WTC11 (cell line): ENCODE measurements at regions not wholly inside any gene's neighbourhood (a gene's known extent, or its start where the extent isn't known, plus 50 kb on each side); places are given as distances from the start of the nearest gene placed in this dataset.

ENCODE experiments used
- ATAC-seq: fragments of 200-7000 bp; cut with Tn5 transposase; 2 replicates; pipeline ENCODE4 v1.10.0; 2021; ENCODE audit warnings: mild to moderate bottlenecking, moderate library complexity
- CTCF ChIA-PET: fragments of 300-600 bp; sonication (Branson Sonifier 250); formaldehyde crosslinking; loops from one replicate; lab custom pipeline; 2021; ENCODE audit warnings: antibody characterized with exemption; lab: Charles Lee
- POLR2A ChIA-PET: fragments of 350-600 bp; sonication (Branson Sonifier 250); formaldehyde crosslinking; loops from one replicate; lab custom pipeline; 2021; ENCODE audit warnings: antibody characterized with exemption; lab: Charles Lee
- DNase-seq: peaks from one replicate; pipeline ENCODE4 v3.0.0; 2021; ENCODE audit warnings: low spot score
- H3K27ac Mint-ChIP-seq: 2 replicates; pipeline ENCODE4 v1.8.0; 2021; ENCODE audit warnings: mixed read lengths
- H3K27me3 Mint-ChIP-seq: 2 replicates; pipeline ENCODE4 v1.8.0; 2021; ENCODE audit warnings: low read depth, mild to moderate bottlenecking, moderate library complexity, mixed read lengths
- H3K36me3 Mint-ChIP-seq: 2 replicates; pipeline ENCODE4 v1.8.0; 2021; ENCODE audit warnings: mixed read lengths
- H3K4me1 Mint-ChIP-seq: 2 replicates; pipeline ENCODE4 v1.8.0; 2022; ENCODE audit warnings: mixed read lengths
- H3K4me3 Mint-ChIP-seq: 2 replicates; pipeline ENCODE4 v1.8.0; 2021; ENCODE audit warnings: mild to moderate bottlenecking, moderate library complexity, mixed read lengths
- H3K9me3 Mint-ChIP-seq: 2 replicates; pipeline ENCODE4 v1.8.0; 2021; ENCODE audit warnings: mixed read lengths
- ATF2 ChIP-seq: sonication (generic); formaldehyde crosslinking; IDR thresholded peaks from 2 replicates; pipeline ENCODE4 v1.8.1; 2022; ENCODE audit warnings: low read depth, missing genetic modification reagents, borderline replicate concordance
- ATF6 ChIP-seq: sonication (generic); formaldehyde crosslinking; IDR thresholded peaks from 2 replicates; pipeline ENCODE4 v1.8.1; 2023; ENCODE audit warnings: mild to moderate bottlenecking, missing genetic modification reagents
- ERG ChIP-seq: fragments of 250-450 bp; sonication (Bioruptor Pico); IDR thresholded peaks from 2 replicates; pipeline ENCODE4 v1.8.0; 2021; ENCODE audit warnings: mild to moderate bottlenecking
- GRHL2 ChIP-seq: fragments of 250-450 bp; sonication (Bioruptor Pico); IDR thresholded peaks from 2 replicates; pipeline ENCODE4 v1.8.0; 2022; ENCODE audit warnings: mild to moderate bottlenecking, moderate library complexity; ENCODE audit not compliant: insufficient replicate concordance, severe bottlenecking
- GTF2I ChIP-seq: fragments of 250-450 bp; sonication (Bioruptor Pico); conservative IDR thresholded peaks from 2 replicates; pipeline ENCODE4 v1.4.0; 2021; ENCODE audit warnings: mild to moderate bottlenecking
- HMGA2 ChIP-seq: fragments of 250-450 bp; sonication (Bioruptor Pico); IDR thresholded peaks from 2 replicates; pipeline ENCODE4 v1.4.0; 2021; ENCODE audit warnings: mild to moderate bottlenecking, moderate library complexity
- HMGXB4 ChIP-seq: sonication (generic); formaldehyde crosslinking; IDR thresholded peaks from 2 replicates; pipeline ENCODE4 v1.8.1; 2023; ENCODE audit warnings: mild to moderate bottlenecking, moderate library complexity, missing genetic modification reagents
- IRF2 ChIP-seq: sonication (generic); formaldehyde crosslinking; IDR thresholded peaks from 2 replicates; pipeline ENCODE4 v1.8.0; 2022; ENCODE audit warnings: low read depth, missing genetic modification reagents, borderline replicate concordance
- JAZF1 ChIP-seq: fragments of 250-450 bp; sonication (Bioruptor Pico); IDR thresholded peaks from 2 replicates; pipeline ENCODE4 v1.9.0; 2021; ENCODE audit warnings: moderate library complexity, mild to moderate bottlenecking, inconsistent platforms
- KAT7 ChIP-seq: sonication (generic); formaldehyde crosslinking; IDR thresholded peaks from 2 replicates; pipeline ENCODE4 v1.8.1; 2023; ENCODE audit warnings: missing genetic modification reagents, mild to moderate bottlenecking, borderline replicate concordance
- MXD4 ChIP-seq: fragments of 250-450 bp; sonication (Bioruptor Pico); IDR thresholded peaks from 2 replicates; pipeline ENCODE4 v1.8.0; 2021; ENCODE audit warnings: mild to moderate bottlenecking, moderate library complexity, borderline replicate concordance
- NFATC4 ChIP-seq: fragments of 250-450 bp; sonication (Bioruptor Pico); IDR thresholded peaks from 2 replicates; pipeline ENCODE4 v1.9.0; 2021; ENCODE audit warnings: mild to moderate bottlenecking
- NR2C2 ChIP-seq: sonication (generic); formaldehyde crosslinking; IDR thresholded peaks from 2 replicates; pipeline ENCODE4 v1.8.0; 2022; ENCODE audit warnings: mild to moderate bottlenecking, missing genetic modification reagents
- TEAD4 ChIP-seq: sonication (generic); formaldehyde crosslinking; IDR thresholded peaks from 2 replicates; pipeline ENCODE4 v1.8.0; 2022; ENCODE audit warnings: mild to moderate bottlenecking, missing genetic modification reagents
- USF1 ChIP-seq: sonication (generic); formaldehyde crosslinking; IDR thresholded peaks from 2 replicates; pipeline ENCODE4 v1.8.0; 2022; ENCODE audit warnings: mild to moderate bottlenecking, missing genetic modification reagents
- USF2 ChIP-seq: sonication (generic); formaldehyde crosslinking; IDR thresholded peaks from 2 replicates; pipeline ENCODE4 v1.8.1; 2023; ENCODE audit warnings: mild to moderate bottlenecking, missing genetic modification reagents, moderate library complexity
- ZNF416 ChIP-seq: fragments of 250-450 bp; sonication (Bioruptor Pico); IDR thresholded peaks from 2 replicates; pipeline ENCODE4 v1.9.0; 2021; ENCODE audit warnings: mild to moderate bottlenecking, inconsistent platforms

GRCh38 chr3:15896500-15896899, 98.7 kb upstream of the ANKRD28 start:
- H3K27me3 Mint-ChIP-seq: no peaks in the 10 kb centered on the region; the same call in 1 of the 2 replicates
- H3K4me1 Mint-ChIP-seq: peaks cover 25% of the 10 kb centered on the region
- peaks cover 6% of the 10 kb centered on the region for H3K9me3 Mint-ChIP-seq
- no peak overlapping the region for H3K27ac Mint-ChIP-seq
- TF ChIP-seq NR2C2 (no peak), HMGA2 (CRISPR knock-in tag) (no peak), ATF2 (CRISPR knock-in tag) (no peak), MXD4 (CRISPR knock-in tag) (no peak), NFATC4 (CRISPR knock-in tag) (no peak), TEAD4 (CRISPR knock-in tag) (no peak)
- TF ChIP-seq, all 79 proteins: peak for 0
- POLR2A ChIA-PET: no interaction called here
- DNase-seq (no peak), ATAC-seq (no peak)
- CTCF ChIA-PET: no interaction called here
- Mint-ChIP-seq H3K4me3 (no peak overlapping the region), H3K36me3 (no peaks in the 10 kb centered on the region)

- no peaks in the 10 kb centered on the region; the same call in 1 of the 2 replicates for H3K27me3 Mint-ChIP-seq
- no peak for DNase-seq
- H3K4me1 Mint-ChIP-seq: peaks cover 7% of the 10 kb centered on the region
- H3K4me3 Mint-ChIP-seq: no peak overlapping the region
- H3K9me3 Mint-ChIP-seq: peaks cover 6% of the 10 kb centered on the region
- TF ChIP-seq HMGXB4 (CRISPR knock-in tag) (no peak), JAZF1 (CRISPR knock-in tag) (no peak), ATF6 (CRISPR knock-in tag) (no peak), GTF2I (CRISPR knock-in tag) (no peak), IRF2 (CRISPR knock-in tag) (no peak), KAT7 (CRISPR knock-in tag) (no peak), USF2 (CRISPR knock-in tag) (peak; percentile 84), ZNF416 (CRISPR knock-in tag) (no peak), ERG (CRISPR knock-in tag) (no peak), USF1 (CRISPR knock-in tag) (peak; percentile 73), GRHL2 (CRISPR knock-in tag) (no peak)
- H3K36me3 Mint-ChIP-seq: no peaks in the 10 kb centered on the region
- no peak overlapping the region for H3K27ac Mint-ChIP-seq
- peak; percentile 22; the same call in 1 of the 2 replicates for ATAC-seq
- POLR2A ChIA-PET: interaction anchor here (0.6 kb wide), 1 partner anchor 372 kb away, joined by 4 read pairs; no protein-coding TSS in a partner anchor
- CTCF ChIA-PET: no interaction called here
Measured at GRCh38 chr3:15899388-15899787, 101.6 kb upstream of the ANKRD28 start.
